OCI-LY3 (cell line): ENCODE measurements at regions not wholly inside any gene's neighbourhood (a gene's known extent, or its start where the extent isn't known, plus 50 kb on each side); places are given as distances from the start of the nearest gene placed in this dataset.

ENCODE experiments used
- EZH2phosphoT487 ChIP-seq: fragments of 200-600 bp; shearing (Covaris generic); IDR thresholded peaks from 2 replicates; pipeline ENCODE4 v1.6.1; 2018; ENCODE audit warnings: antibody characterized with exemption, mixed run types, low read depth
- TF ChIP-seq, protein P1 (sequence below): fragments of 200-600, 300-600 bp; sonication (generic); IDR thresholded peaks from 2 replicates; pipeline ENCODE4 v1.5.1; 2014; ENCODE audit warnings: antibody characterized with exemption, low read length, low read depth

GRCh38 chr7:20906801-20907453, 120.2 kb upstream of the SP8 start:
- TF ChIP-seq, protein P1, sequence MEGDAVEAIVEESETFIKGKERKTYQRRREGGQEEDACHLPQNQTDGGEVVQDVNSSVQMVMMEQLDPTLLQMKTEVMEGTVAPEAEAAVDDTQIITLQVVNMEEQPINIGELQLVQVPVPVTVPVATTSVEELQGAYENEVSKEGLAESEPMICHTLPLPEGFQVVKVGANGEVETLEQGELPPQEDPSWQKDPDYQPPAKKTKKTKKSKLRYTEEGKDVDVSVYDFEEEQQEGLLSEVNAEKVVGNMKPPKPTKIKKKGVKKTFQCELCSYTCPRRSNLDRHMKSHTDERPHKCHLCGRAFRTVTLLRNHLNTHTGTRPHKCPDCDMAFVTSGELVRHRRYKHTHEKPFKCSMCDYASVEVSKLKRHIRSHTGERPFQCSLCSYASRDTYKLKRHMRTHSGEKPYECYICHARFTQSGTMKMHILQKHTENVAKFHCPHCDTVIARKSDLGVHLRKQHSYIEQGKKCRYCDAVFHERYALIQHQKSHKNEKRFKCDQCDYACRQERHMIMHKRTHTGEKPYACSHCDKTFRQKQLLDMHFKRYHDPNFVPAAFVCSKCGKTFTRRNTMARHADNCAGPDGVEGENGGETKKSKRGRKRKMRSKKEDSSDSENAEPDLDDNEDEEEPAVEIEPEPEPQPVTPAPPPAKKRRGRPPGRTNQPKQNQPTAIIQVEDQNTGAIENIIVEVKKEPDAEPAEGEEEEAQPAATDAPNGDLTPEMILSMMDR, result no peak
- no peak for TF ChIP-seq EZH2phosphoT487
